Mesenchymal stem cell (in vitro differentiated cells and primary cell): ENCODE measurements at regions not wholly inside any gene's neighbourhood (a gene's known extent, or its start where the extent isn't known, plus 50 kb on each side); places are given as distances from the start of the nearest gene placed in this dataset.

Source experiments
- DNase-seq: peaks from one replicate; pipeline ENCODE4 v3.0.0-alpha.2; 2013
- H2AFZ ChIP-seq: one replicate; pipeline ENCODE4 v1.6.1; 2013; ENCODE audit warnings: low read depth, mild to moderate bottlenecking, control low read depth, inconsistent platforms, low read length, moderate library complexity
- H2AK5ac ChIP-seq: 2 replicates; pipeline ENCODE4 v1.6.1; 2013; ENCODE audit warnings: low read length, moderate library complexity, mild to moderate bottlenecking, inconsistent platforms; ENCODE audit not compliant: severe bottlenecking
- H2BK120ac ChIP-seq: one replicate; pipeline ENCODE4 v1.6.1; 2013; ENCODE audit warnings: low read depth, mild to moderate bottlenecking, inconsistent platforms, low read length, moderate library complexity
- H2BK12ac ChIP-seq, 2 experiments: one replicate each; pipeline ENCODE4 v1.6.1; 2013; ENCODE audit warnings: inconsistent platforms in 2 of 2, low read length in 2 of 2, mild to moderate bottlenecking in 2 of 2, moderate library complexity in 2 of 2, control low read depth in 1 of 2
- H2BK15ac ChIP-seq: one replicate; pipeline ENCODE4 v1.6.1; 2013; ENCODE audit warnings: mild to moderate bottlenecking, low read depth, inconsistent platforms; ENCODE audit not compliant: poor library complexity, severe bottlenecking
- H2BK5ac ChIP-seq: 2 replicates; pipeline ENCODE4 v1.6.1; 2013; ENCODE audit warnings: low read depth, mild to moderate bottlenecking, low read length, control low read depth, inconsistent platforms; ENCODE audit not compliant: poor library complexity, severe bottlenecking
- H3K14ac ChIP-seq, 2 experiments: one replicate each; pipeline ENCODE4 v1.6.1; 2013; ENCODE audit warnings: inconsistent platforms in 2 of 2, low read length in 2 of 2, control low read depth in 1 of 2, mild to moderate bottlenecking in 1 of 2, moderate library complexity in 1 of 2
- H3K18ac ChIP-seq, 2 experiments: one replicate each; pipeline ENCODE4 v1.6.1; 2013; ENCODE audit warnings: inconsistent platforms in 2 of 2, low read length in 2 of 2, control low read depth in 1 of 2, low read depth in 1 of 2, mild to moderate bottlenecking in 1 of 2
- H3K23ac ChIP-seq, 2 experiments: one replicate each; pipeline ENCODE4 v1.6.1; 2013; ENCODE audit warnings: inconsistent platforms in 2 of 2, low read length in 2 of 2, mild to moderate bottlenecking in 2 of 2, moderate library complexity in 2 of 2, control low read depth in 1 of 2
- H3K27ac ChIP-seq: 2 replicates; pipeline ENCODE4 v1.5.1; 2013; ENCODE audit warnings: mild to moderate bottlenecking, moderate library complexity, low read length, control low read depth, inconsistent platforms; ENCODE audit not compliant: poor library complexity, severe bottlenecking
- H3K27me3 ChIP-seq, 2 experiments: 2 replicates each; pipeline versions ENCODE4 v1.6.1 to v1.7.0; 2013; ENCODE audit warnings: low read length in 2 of 2, mild to moderate bottlenecking in 2 of 2, moderate library complexity in 2 of 2, control low read depth in 1 of 2, inconsistent platforms in 1 of 2; ENCODE audit not compliant: control insufficient read depth in 1 of 2, insufficient read depth in 1 of 2
- H3K36me3 ChIP-seq, 2 experiments: 2 replicates each; pipeline versions ENCODE4 v1.6.1 to v1.7.0; 2013; ENCODE audit warnings: low read length in 2 of 2, control low read depth in 1 of 2, inconsistent platforms in 1 of 2, low read depth in 1 of 2, mild to moderate bottlenecking in 1 of 2; ENCODE audit not compliant: insufficient read depth in 2 of 2, control insufficient read depth in 1 of 2
- H3K4ac ChIP-seq, 2 experiments: one replicate each; pipeline ENCODE4 v1.6.1; 2013; ENCODE audit warnings: inconsistent platforms in 2 of 2, low read length in 2 of 2, mild to moderate bottlenecking in 2 of 2, moderate library complexity in 2 of 2, control low read depth in 1 of 2, low read depth in 1 of 2
- H3K4me1 ChIP-seq: 2 replicates; pipeline ENCODE4 v1.6.1; 2013; ENCODE audit warnings: low read depth, low read length, control low read depth; ENCODE audit not compliant: control insufficient read depth, insufficient read depth
- H3K4me2 ChIP-seq: 2 replicates; pipeline ENCODE4 v1.6.1; 2013; ENCODE audit warnings: low read length, mild to moderate bottlenecking, inconsistent platforms; ENCODE audit not compliant: poor library complexity, severe bottlenecking
- H3K4me3 ChIP-seq, 2 experiments: 2 replicates each; pipeline versions ENCODE4 v1.5.1 to v1.7.0; 2013; ENCODE audit warnings: low read length in 2 of 2, mild to moderate bottlenecking in 2 of 2, control low read depth in 1 of 2, low read depth in 1 of 2; ENCODE audit not compliant: insufficient read depth in 1 of 2
- H3K79me1 ChIP-seq: replicated peaks from 2 replicates; pipeline ENCODE4 v1.6.1; 2013; ENCODE audit warnings: mild to moderate bottlenecking, control low read depth, low read length, inconsistent platforms; ENCODE audit not compliant: poor library complexity, severe bottlenecking
- H3K9ac ChIP-seq: 2 replicates; pipeline ENCODE4 v1.7.0; 2013; ENCODE audit warnings: mild to moderate bottlenecking, low read length, moderate library complexity
- H3K9me3 ChIP-seq: 2 replicates; pipeline ENCODE4 v1.7.0; 2013; ENCODE audit warnings: mild to moderate bottlenecking, low read length; ENCODE audit not compliant: control insufficient read depth
- H4K8ac ChIP-seq: one replicate; pipeline ENCODE4 v1.6.1; 2013; ENCODE audit warnings: inconsistent platforms, mild to moderate bottlenecking, low read length, moderate library complexity
- H4K91ac ChIP-seq: one replicate; pipeline ENCODE4 v1.6.1; 2013; ENCODE audit warnings: mild to moderate bottlenecking, low read length, inconsistent platforms
- WGBS: methylation state at CpG from one replicate; pipeline ENCODE4 v1.1.7; 2013; ENCODE audit warnings: mixed read lengths; 5-methylcytosine and 5-hydroxymethylcytosine counted together

GRCh38 chr21:35208810-35209517 is 159.9 kb upstream of the RUNX1 start:
- Histone ChIP-seq H3K4me1 (peaks cover 5% of the 10 kb centered on the region), H3K4me2 (peak overlapping the region; percentile 26), H2AK5ac (no peak overlapping the region), H3K27me3 (no peaks in the 10 kb centered on the region), H3K23ac (peak overlapping the region in 1 of 2 experiments; percentile 70), H2BK12ac (peak overlapping the region; percentile 29 to 95), H2BK5ac (no peak overlapping the region), H4K91ac (peak overlapping the region; percentile 64), H3K4me3 (peak overlapping the region in 1 of 2 experiments; percentile 30), H3K14ac (peak overlapping the region in 1 of 2 experiments; percentile 44), H3K9me3 (no peaks in the 10 kb centered on the region), H2BK15ac (no peak overlapping the region), H3K4ac (peak overlapping the region in 1 of 2 experiments; percentile 76), H3K9ac (peak overlapping the region; percentile 87), H4K8ac (peak overlapping the region; percentile 58), H3K36me3 (no peaks in the 10 kb centered on the region), H2AFZ (no peak overlapping the region), H3K27ac (peak overlapping the region; percentile 27), H3K79me1 (no peaks in the 10 kb centered on the region), H2BK120ac (no peak overlapping the region), H3K18ac (peak overlapping the region; percentile 79 to 81)
- peak; percentile 88 for DNase-seq
- 60% methylated on average over 4 of the region's 7 CpGs for WGBS

GRCh38 chr21:35208104-35208503 is 159.0 kb upstream of the RUNX1 start:
- H3K18ac ChIP-seq, result peak overlapping the region; percentile 5 to 28
- H2BK120ac ChIP-seq, result no peak overlapping the region
- peak overlapping the region; percentile 10 to 49 for H2BK12ac ChIP-seq
- no peak overlapping the region for H4K8ac ChIP-seq
- 84% methylated on average over 9 of the region's 10 CpGs for WGBS
- no peak for DNase-seq
- H3K27ac ChIP-seq, result no peak overlapping the region
- no peak overlapping the region for H3K23ac ChIP-seq
- H3K4me3 ChIP-seq, result peak overlapping the region in 1 of 2 experiments; percentile 30
- no peak overlapping the region for H4K91ac ChIP-seq
- no peak overlapping the region for H2BK5ac ChIP-seq
- H3K4me1 ChIP-seq, result peaks cover 7% of the 10 kb centered on the region
- H2BK15ac ChIP-seq, result peak overlapping the region; percentile 95
- no peak overlapping the region for H3K14ac ChIP-seq
- no peaks in the 10 kb centered on the region for H3K27me3 ChIP-seq
- H2AK5ac ChIP-seq, result peak overlapping the region; percentile 75
- no peak overlapping the region for H3K4me2 ChIP-seq
- no peaks in the 10 kb centered on the region for H3K36me3 ChIP-seq
- no peaks in the 10 kb centered on the region for H3K9me3 ChIP-seq
- no peak overlapping the region for H2AFZ ChIP-seq
- no peak overlapping the region for H3K4ac ChIP-seq
- H3K79me1 ChIP-seq, result no peaks in the 10 kb centered on the region
- peak overlapping the region; percentile 87 for H3K9ac ChIP-seq

- Histone ChIP-seq H2AK5ac (peak overlapping the region; percentile 27), H3K27ac (no peak overlapping the region), H4K91ac (peak overlapping the region; percentile 34), H3K9me3 (no peaks in the 10 kb centered on the region), H2BK120ac (no peak overlapping the region), H3K23ac (no peak overlapping the region), H3K36me3 (no peaks in the 10 kb centered on the region), H2AFZ (no peak overlapping the region), H2BK5ac (no peak overlapping the region), H3K4ac (peak overlapping the region; percentile 38 to 70), H3K79me1 (no peaks in the 10 kb centered on the region), H3K4me3 (no peak overlapping the region), H3K4me1 (peaks cover 7% of the 10 kb centered on the region), H2BK15ac (peak overlapping the region; percentile 60), H4K8ac (peak overlapping the region; percentile 66), H3K27me3 (no peaks in the 10 kb centered on the region), H3K14ac (no peak overlapping the region), H2BK12ac (peak overlapping the region; percentile 33 to 94), H3K4me2 (no peak overlapping the region), H3K18ac (peak overlapping the region; percentile 31 to 78), H3K9ac (peak overlapping the region; percentile 87)
- 88% methylated on average over 9 of the region's 9 CpGs for WGBS
- no peak for DNase-seq
Observed at GRCh38 chr21:35207322-35207721, 158.2 kb upstream of the RUNX1 start.

GRCh38 chr21:35206141-35207125 is 157.3 kb upstream of the RUNX1 start:
- peak overlapping the region; percentile 62 to 76 for H3K18ac ChIP-seq
- H3K14ac ChIP-seq, result peak overlapping the region in 1 of 2 experiments; percentile 55
- no peak for DNase-seq
- no peak overlapping the region for H3K23ac ChIP-seq
- H2BK120ac ChIP-seq, result no peak overlapping the region
- H3K27ac ChIP-seq, result no peak overlapping the region
- H2AFZ ChIP-seq, result no peak overlapping the region
- H3K4me3 ChIP-seq, result no peak overlapping the region
- peak overlapping the region; percentile 42 to 94 for H2BK12ac ChIP-seq
- H3K4me1 ChIP-seq, result peaks cover 7% of the 10 kb centered on the region
- H3K36me3 ChIP-seq, result no peaks in the 10 kb centered on the region
- H3K27me3 ChIP-seq, result no peaks in the 10 kb centered on the region
- H3K4ac ChIP-seq, result peak overlapping the region in 1 of 2 experiments; percentile 40
- peak overlapping the region; percentile 87 for H3K9ac ChIP-seq
- no peaks in the 10 kb centered on the region for H3K79me1 ChIP-seq
- peak overlapping the region; percentile 87 for H4K91ac ChIP-seq
- peak overlapping the region; percentile 74 for H2BK15ac ChIP-seq
- H3K4me2 ChIP-seq, result no peak overlapping the region
- H2BK5ac ChIP-seq, result no peak overlapping the region
- H4K8ac ChIP-seq, result peak overlapping the region; percentile 96
- no peak overlapping the region for H2AK5ac ChIP-seq
- H3K9me3 ChIP-seq, result no peaks in the 10 kb centered on the region
- WGBS, result 51% methylated on average over 10 of the region's 11 CpGs
